H1 (cell line): ENCODE measurements at regions not wholly inside any gene's neighbourhood (a gene's known extent, or its start where the extent isn't known, plus 50 kb on each side); places are given as distances from the start of the nearest gene placed in this dataset.

Experiments used
- CTCF ChIA-PET: fragments of 300-600 bp; sonication (Branson Sonifier 250); formaldehyde crosslinking; loops from one replicate; lab custom pipeline; 2021; ENCODE audit not compliant: partially characterized antibody; lab: Charles Lee
- POLR2A ChIA-PET: fragments of 300-600 bp; sonication (Branson Sonifier 250); formaldehyde crosslinking; loops from one replicate; lab custom pipeline; 2021; ENCODE audit warnings: inconsistent platforms; ENCODE audit not compliant: partially characterized antibody; lab: Charles Lee
- DNase-seq, 2 experiments: peaks; one replicate each; pipeline versions ENCODE4 v3.0.0 to v3.0.0-alpha.2; 2010 to 2022; ENCODE audit warnings: low spot score in 2 of 2, low read depth in 1 of 2, mixed read lengths in 1 of 2
- FAIRE-seq: peaks from 2 replicates; lab custom pipeline; 2011; peaks lifted over from hg19 to GRCh38; lab: Jason Lieb, UNC
- H2AFZ ChIP-seq: 2 replicates; pipeline ENCODE4 v1.8.1; 2012; ENCODE audit warnings: low read length, inconsistent platforms
- H2AK5ac ChIP-seq: 2 replicates; pipeline ENCODE4 v1.6.1; 2013; ENCODE audit warnings: low read depth, low read length
- H2BK120ac ChIP-seq: replicated peaks from 2 replicates; pipeline ENCODE3; 2013; ENCODE audit warnings: low read depth, low read length, inconsistent platforms
- H2BK12ac ChIP-seq: 2 replicates; pipeline ENCODE4 v1.6.1; 2013; ENCODE audit warnings: low read depth, low read length
- H2BK15ac ChIP-seq: 2 replicates; pipeline ENCODE4 v1.6.1; 2013; ENCODE audit warnings: low read length
- H2BK20ac ChIP-seq: 2 replicates; pipeline ENCODE4 v1.6.1; 2013; ENCODE audit warnings: low read length
- H2BK5ac ChIP-seq: 2 replicates; pipeline ENCODE4 v1.6.1; 2013; ENCODE audit warnings: low read depth, low read length
- H3K14ac ChIP-seq: 2 replicates; pipeline ENCODE4 v1.6.1; 2013; ENCODE audit warnings: inconsistent platforms; ENCODE audit not compliant: insufficient read length
- H3K18ac ChIP-seq: 2 replicates; pipeline ENCODE4 v1.6.1; 2013; ENCODE audit warnings: low read length; ENCODE audit errors: extremely low read depth
- H3K23ac ChIP-seq: 2 replicates; pipeline ENCODE4 v1.6.1; 2013; ENCODE audit warnings: inconsistent platforms; ENCODE audit not compliant: insufficient read length
- H3K23me2 ChIP-seq: 2 replicates; pipeline ENCODE4 v1.6.1; 2013; ENCODE audit warnings: low read depth, low read length
- H3K27ac ChIP-seq: 2 replicates; pipeline ENCODE4 v1.6.1; 2011; ENCODE audit warnings: low read depth, low read length, inconsistent platforms
- H3K27me3 ChIP-seq, 4 experiments: replicated peaks in 1 of 4; 1 replicate in 1 of 4; 2 replicates in 3 of 4; pipeline versions ENCODE4 v1.6.1 to v1.8.1; 2011 to 2013; ENCODE audit warnings: low read length in 3 of 4, mild to moderate bottlenecking in 3 of 4, inconsistent platforms in 2 of 4, mixed read lengths in 2 of 4, moderate library complexity in 1 of 4; ENCODE audit not compliant: control insufficient read depth in 3 of 4, insufficient read depth in 3 of 4; ENCODE audit errors: extremely low read depth in 1 of 4
- H3K36me3 ChIP-seq, 4 experiments: 2 replicates each; pipeline versions ENCODE4 v1.6.1 to v1.8.1; 2011 to 2013; ENCODE audit warnings: mild to moderate bottlenecking in 4 of 4, low read length in 3 of 4, moderate library complexity in 2 of 4, control low read depth in 1 of 4, inconsistent platforms in 1 of 4; ENCODE audit not compliant: insufficient read depth in 4 of 4, control insufficient read depth in 2 of 4
- H3K4ac ChIP-seq: replicated peaks from 2 replicates; pipeline ENCODE3; 2013; ENCODE audit warnings: low read length, low read depth, mixed read lengths, inconsistent platforms; ENCODE audit not compliant: insufficient read length
- H3K4me1 ChIP-seq, 4 experiments: replicated peaks in 1 of 4; 1 replicate in 1 of 4; 2 replicates in 3 of 4; pipeline versions ENCODE4 v1.6.1 to v1.8.1; 2011 to 2013; ENCODE audit warnings: low read length in 3 of 4, inconsistent platforms in 2 of 4, mixed read lengths in 1 of 4; ENCODE audit not compliant: insufficient read depth in 4 of 4, control insufficient read depth in 3 of 4
- H3K4me2 ChIP-seq, 2 experiments: 2 replicates each; pipeline versions ENCODE4 v1.6.1 to v1.8.1; 2011 to 2013; ENCODE audit warnings: low read depth in 2 of 2, low read length in 2 of 2, control low read depth in 1 of 2, inconsistent platforms in 1 of 2, mild to moderate bottlenecking in 1 of 2; ENCODE audit not compliant: insufficient read depth in 1 of 2
- H3K4me3 ChIP-seq, 4 experiments: fragments of 200-600, 300-600 bp in 1 of 4; sonication (generic), shearing (Covaris generic), sonication (Bioruptor Twin) in 1 of 4; 2 replicates each; pipeline versions ENCODE4 v1.5.1 to v1.8.1; 2011 to 2016; ENCODE audit warnings: low read length in 4 of 4, low read depth in 3 of 4, control low read depth in 2 of 4, inconsistent platforms in 2 of 4, mild to moderate bottlenecking in 2 of 4, mixed read lengths in 1 of 4, moderate library complexity in 1 of 4; ENCODE audit not compliant: insufficient read depth in 2 of 4; ENCODE audit errors: extremely low read depth in 1 of 4
- H3K56ac ChIP-seq: replicated peaks from 2 replicates; pipeline ENCODE3; 2013; ENCODE audit warnings: low read depth, mild to moderate bottlenecking, mixed read lengths, low read length, inconsistent platforms; ENCODE audit not compliant: insufficient read length
- H3K79me1 ChIP-seq: 2 replicates; pipeline ENCODE4 v1.6.1; 2013; ENCODE audit warnings: low read depth, low read length, control low read depth
- H3K79me2 ChIP-seq, 2 experiments: 2 replicates each; pipeline versions ENCODE4 v1.6.1 to v1.8.1; 2012 to 2013; ENCODE audit warnings: low read length in 2 of 2, mild to moderate bottlenecking in 2 of 2, inconsistent platforms in 1 of 2; ENCODE audit not compliant: insufficient read depth in 2 of 2, control insufficient read depth in 1 of 2
- H3K9ac ChIP-seq, 4 experiments: replicated peaks in 1 of 4; 1 replicate in 1 of 4; 2 replicates in 3 of 4; pipeline versions ENCODE4 v1.6.1 to v1.8.1; 2011 to 2013; ENCODE audit warnings: low read depth in 3 of 4, low read length in 3 of 4, control low read depth in 2 of 4, mild to moderate bottlenecking in 2 of 4, moderate library complexity in 2 of 4, inconsistent platforms in 1 of 4; ENCODE audit errors: extremely low read depth in 1 of 4
- H3K9me3 ChIP-seq, 2 experiments: 2 replicates each; pipeline versions ENCODE4 v1.6.1 to v1.8.1; 2012 to 2013; ENCODE audit warnings: mild to moderate bottlenecking in 2 of 2, moderate library complexity in 2 of 2, control low read depth in 1 of 2, inconsistent platforms in 1 of 2, low read depth in 1 of 2, low read length in 1 of 2, mixed read lengths in 1 of 2; ENCODE audit not compliant: insufficient read depth in 2 of 2
- H4K20me1 ChIP-seq, 2 experiments: replicated peaks in 1 of 2; 2 replicates each; pipeline versions ENCODE3 to v1.8.1; 2011 to 2013; ENCODE audit warnings: inconsistent platforms in 2 of 2, low read length in 2 of 2, mild to moderate bottlenecking in 1 of 2; ENCODE audit not compliant: insufficient read depth in 2 of 2, control insufficient read depth in 1 of 2
- H4K5ac ChIP-seq: 2 replicates; pipeline ENCODE4 v1.6.1; 2013; ENCODE audit warnings: low read length, low read depth, mixed read lengths, inconsistent platforms; ENCODE audit not compliant: insufficient read length
- H4K8ac ChIP-seq: 2 replicates; pipeline ENCODE4 v1.8.0; 2013; ENCODE audit warnings: mild to moderate bottlenecking, moderate library complexity, low read length, inconsistent platforms; ENCODE audit not compliant: insufficient read depth; ENCODE audit errors: extremely low read depth
- H4K91ac ChIP-seq: replicated peaks from 2 replicates; pipeline ENCODE3; 2013; ENCODE audit warnings: low read length, mixed read lengths, inconsistent platforms; ENCODE audit not compliant: insufficient read length
- ASH2L ChIP-seq: fragments of 200-600, 300-600 bp; sonication (generic); IDR thresholded peaks from one replicate; pipeline ENCODE4 v1.7.1; 2017; ENCODE audit warnings: low read length
- CREB1 ChIP-seq: IDR thresholded peaks from 2 replicates; pipeline ENCODE4 v1.6.1; 2012; ENCODE audit warnings: inconsistent platforms
- EGR1 ChIP-seq: IDR thresholded peaks from 2 replicates; pipeline ENCODE4 v1.6.1; 2011; ENCODE audit warnings: low read depth, low read length, borderline replicate concordance
- MAFK ChIP-seq: IDR thresholded peaks from 2 replicates; pipeline ENCODE4 v1.6.1; 2012; ENCODE audit warnings: low read depth, mild to moderate bottlenecking, improper control_type of control experiment, low read length
- NRF1 ChIP-seq: IDR thresholded peaks from 2 replicates; pipeline ENCODE4 v1.6.1; 2011; ENCODE audit warnings: mild to moderate bottlenecking, low read depth, low read length, improper control_type of control experiment
- PHF8 ChIP-seq: fragments of 200-600 bp; sonication (generic); conservative IDR thresholded peaks from 2 replicates; pipeline ENCODE4 v1.7.1; 2012; ENCODE audit warnings: low read depth, mild to moderate bottlenecking, inconsistent platforms, low read length, moderate library complexity
- POLR2A ChIP-seq, 2 experiments: IDR thresholded peaks; 1 replicate in 1 of 2; 2 replicates in 1 of 2; pipeline ENCODE4 v1.6.1; 2011; ENCODE audit warnings: low read depth in 2 of 2, low read length in 2 of 2, mild to moderate bottlenecking in 2 of 2; ENCODE audit errors: control extremely low read depth in 1 of 2
- RBBP5 ChIP-seq: IDR thresholded peaks from 2 replicates; pipeline ENCODE4 v1.7.1; 2012; ENCODE audit warnings: low read depth, mild to moderate bottlenecking, inconsistent platforms, low read length, moderate library complexity, borderline replicate concordance
- SIN3A ChIP-seq, 2 experiments: IDR thresholded peaks in 1 of 2; conservative IDR thresholded peaks in 1 of 2; 2 replicates each; pipeline ENCODE4 v1.6.1; 2011 to 2012; ENCODE audit warnings: low read length in 2 of 2, improper control_type of control experiment in 1 of 2, low read depth in 1 of 2, mild to moderate bottlenecking in 1 of 2
- SP4 ChIP-seq: IDR thresholded peaks from 2 replicates; pipeline ENCODE4 v1.6.1; 2012; ENCODE audit warnings: low read length, inconsistent platforms
- TCF12 ChIP-seq: IDR thresholded peaks from 2 replicates; pipeline ENCODE4 v1.6.1; 2011; ENCODE audit warnings: low read depth, mild to moderate bottlenecking, low read length
- WGBS, 2 experiments: shearing (Covaris generic) in 1 of 2; methylation state at CpG; one replicate each; pipeline versions ENCODE4 v1.1.6 to v1.1.7; 2013 to 2015; ENCODE audit warnings: low lambda C conversion rate in 2 of 2, mixed read lengths in 2 of 2, inconsistent platforms in 1 of 2, low coverage in 1 of 2, missing lambda C conversion rate in 1 of 2; ENCODE audit not compliant: insufficient replicate concordance in 2 of 2, insufficient coverage in 1 of 2, insufficient read length in 1 of 2; ENCODE audit errors: extremely low coverage in 1 of 2, missing lambda C conversion rate in 1 of 2; 5-methylcytosine and 5-hydroxymethylcytosine counted together

DNA sequence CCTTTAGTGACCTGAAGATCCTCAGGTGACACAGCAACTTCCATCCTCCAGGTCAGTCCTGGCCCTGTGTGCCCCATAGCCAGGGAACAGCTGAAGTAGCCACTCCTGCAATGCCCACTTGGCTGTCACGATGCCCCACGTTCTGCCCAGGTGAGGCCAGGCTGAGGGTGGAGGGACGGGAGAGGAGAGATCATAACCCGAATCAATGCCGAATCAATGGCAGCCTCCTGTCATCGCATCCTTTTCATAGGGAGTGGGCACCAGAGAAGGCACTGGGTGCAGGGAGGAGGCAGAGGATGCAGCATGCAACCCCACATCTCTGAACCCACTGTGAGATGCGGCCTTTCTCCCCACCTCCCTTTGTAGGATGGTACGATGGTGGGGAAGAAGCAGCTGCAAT lies 75.3 kb upstream of the EPC2 start:
- Histone ChIP-seq H3K36me3 (no peaks in the 10 kb centered on the region), H4K20me1 (no peaks in the 10 kb centered on the region), H2AFZ (no peak overlapping the region), H3K4me3 (no peak overlapping the region), H3K56ac (no peak overlapping the region), H3K23me2 (no peaks in the 10 kb centered on the region), H4K8ac (no peak overlapping the region), H3K27me3 (no peaks in the 10 kb centered on the region), H2BK120ac (no peak overlapping the region), H3K4ac (no peak overlapping the region), H3K4me2 (no peak overlapping the region), H2AK5ac (no peak overlapping the region), H3K9me3 (no peaks in the 10 kb centered on the region), H3K18ac (no peak overlapping the region), H3K27ac (no peak overlapping the region), H3K4me1 (no peaks in the 10 kb centered on the region), H4K5ac (no peak overlapping the region), H3K23ac (no peak overlapping the region), H2BK20ac (no peak overlapping the region), H3K14ac (no peak overlapping the region), H3K79me1 (no peaks in the 10 kb centered on the region), H4K91ac (no peak overlapping the region), H2BK5ac (no peak overlapping the region), H3K79me2 (no peaks in the 10 kb centered on the region), H2BK12ac (no peak overlapping the region), H3K9ac (no peak overlapping the region), H2BK15ac (no peak overlapping the region)
- DNase-seq: no peak
- CTCF ChIA-PET: no interaction called here
- no peak for FAIRE-seq
- 91% methylated on average over 8 of the region's 8 CpGs; no CpG with 5 or more reads in 1 of the 2 experiments for WGBS, 2 experiments
- POLR2A ChIA-PET: no interaction called here
- TF ChIP-seq SIN3A (conservative IDR thresholded peaks at IDR 0.05 in 1 of 2, IDR thresholded peaks at IDR 0.05 in 1 of 2; ENCODE audit: low read depth in 1 of 2, low read length in 2 of 2) (no peak), SP4 (no peak), MAFK (no peak), RBBP5 (no peak), NRF1 (no peak), PHF8 (no peak), EGR1 (no peak), POLR2A (IDR thresholded peaks at IDR 0.05; ENCODE audit: control extremely low read depth in 1 of 2, low read depth in 2 of 2, low read length in 2 of 2) (no peak), CREB1 (no peak), ASH2L (no peak), TCF12 (no peak)
